HG03558 (cell line): ENCODE measurements at regions not wholly inside any gene's neighbourhood (a gene's known extent, or its start where the extent isn't known, plus 50 kb on each side); places are given as distances from the start of the nearest gene placed in this dataset.
"Not testable (repeated sequence)": the region's sequence is repeated elsewhere in the genome, so short reads cannot be mapped to it uniquely, and the experiment has no call there.

Experiments used
- ATAC-seq: cut with Tn5 transposase; IDR thresholded peaks from one replicate; pipeline ENCODE4 v1.9.1; 2021; ENCODE audit warnings: moderate number of reproducible peaks; ENCODE audit not compliant: unreplicated experiment; ENCODE audit errors: extremely low read depth

- ATAC-seq, result no peak
These were observed 921.4 kb upstream of the LRATD1 start for GRCh38 chr2:13711154-13711553.

GRCh38 chr2:13714466-13714865, 918.1 kb upstream of the LRATD1 start:
- no peak for ATAC-seq

GRCh38 chr2:13725945-13726344, 906.6 kb upstream of the LRATD1 start:
- ATAC-seq, result no peak

GRCh38 chr2:13745330-13745729, 887.2 kb upstream of the LRATD1 start:
- ATAC-seq, result no peak

GRCh38 chr2:13751955-13752354, 880.6 kb upstream of the LRATD1 start:
- no peak for ATAC-seq

GRCh38 chr2:13758412-13758811, 874.1 kb upstream of the LRATD1 start:
- no peak for ATAC-seq

GRCh38 chr2:13768274-13768673, 864.2 kb upstream of the LRATD1 start:
- no peak for ATAC-seq

- ATAC-seq, result no peak
These were observed 862.2 kb upstream of the LRATD1 start for GRCh38 chr2:13770279-13770678.

- no peak for ATAC-seq
These were observed 852.5 kb upstream of the LRATD1 start for GRCh38 chr2:13779996-13780395.

GRCh38 chr2:13791019-13791547, 841.4 kb upstream of the LRATD1 start:
- no peak for ATAC-seq

- ATAC-seq, result no peak
These were observed 826.0 kb upstream of the LRATD1 start for GRCh38 chr2:13806539-13806938.

GRCh38 chr2:13813236-13813635, 819.3 kb upstream of the LRATD1 start:
- no peak for ATAC-seq

- ATAC-seq, result no peak
These were observed 814.5 kb upstream of the LRATD1 start for GRCh38 chr2:13818002-13818401.

- ATAC-seq, result no peak
These were observed 812.6 kb upstream of the LRATD1 start for GRCh38 chr2:13819896-13820295.

- ATAC-seq, result no peak
These were observed 811.1 kb upstream of the LRATD1 start for GRCh38 chr2:13821255-13821880.

GRCh38 chr2:13822365-13822764, 810.2 kb upstream of the LRATD1 start:
- no peak for ATAC-seq

- ATAC-seq, result no peak
These were observed 806.1 kb upstream of the LRATD1 start for GRCh38 chr2:13826314-13826853.

- ATAC-seq, result no peak
These were observed 773.9 kb upstream of the LRATD1 start for GRCh38 chr2:13858626-13859025.

- ATAC-seq, result not testable (repeated sequence)
These were observed 764.2 kb upstream of the LRATD1 start for GRCh38 chr2:13868275-13868674.

- no peak for ATAC-seq
These were observed 756.0 kb upstream of the LRATD1 start for GRCh38 chr2:13876491-13877037.

- no peak for ATAC-seq
These were observed 754.9 kb upstream of the LRATD1 start for GRCh38 chr2:13877571-13877970.
